H1 (cell line): ENCODE measurements at regions not wholly inside any gene's neighbourhood (a gene's known extent, or its start where the extent isn't known, plus 50 kb on each side); places are given as distances from the start of the nearest gene placed in this dataset.

Source experiments
- EZH2 ChIP-seq: fragments of 200-600 bp; sonication (generic); IDR thresholded peaks from 2 replicates; pipeline ENCODE4 v1.7.1; 2012; ENCODE audit warnings: low read depth, mild to moderate bottlenecking, moderate library complexity, low read length, inconsistent platforms; ENCODE audit not compliant: severe bottlenecking
- MAFK ChIP-seq: IDR thresholded peaks from 2 replicates; pipeline ENCODE4 v1.6.1; 2012; ENCODE audit warnings: low read depth, mild to moderate bottlenecking, improper control_type of control experiment, low read length
- RXRA ChIP-seq: IDR thresholded peaks from 2 replicates; pipeline ENCODE4 v1.6.1; 2011; ENCODE audit warnings: low read depth, mild to moderate bottlenecking, low read length, moderate library complexity; ENCODE audit not compliant: insufficient read depth
- TBP ChIP-seq: IDR thresholded peaks from 2 replicates; pipeline ENCODE4 v1.6.1; 2011; ENCODE audit warnings: low read depth, low read length, improper control_type of control experiment
- TF ChIP-seq, protein P1 (sequence below), 3 experiments: IDR thresholded peaks; 1 replicate in 2 of 3; 2 replicates in 1 of 3; pipeline versions ENCODE4 v1.5.1 to v1.6.1; 2011; ENCODE audit warnings: low read length in 3 of 3, mild to moderate bottlenecking in 3 of 3, inconsistent platforms in 2 of 3, low read depth in 1 of 3, moderate library complexity in 1 of 3; ENCODE audit not compliant: insufficient read depth in 1 of 3; ENCODE audit errors: control extremely low read depth in 1 of 3

DNA sequence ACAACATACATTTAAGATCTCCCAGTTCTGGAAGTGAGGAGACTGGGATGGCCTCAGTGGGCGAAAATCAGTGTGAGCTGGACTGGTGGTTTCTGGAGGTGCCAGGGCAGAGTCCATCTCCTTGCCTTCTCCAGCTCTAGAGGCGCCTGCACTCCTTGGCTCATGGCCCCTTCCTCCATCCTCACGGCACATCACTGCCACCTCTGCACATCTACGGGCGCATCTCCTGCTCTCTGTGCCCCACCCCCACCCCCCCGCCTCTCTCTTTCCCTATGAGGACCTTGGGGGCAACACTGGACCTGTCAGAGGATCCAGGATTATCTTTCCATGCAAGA, 62.8 kb upstream of the DIO3 start (continued):
- TF ChIP-seq TBP (no peak), EZH2 (no peak), RXRA (no peak), MAFK (no peak)
- TF ChIP-seq, protein P1, sequence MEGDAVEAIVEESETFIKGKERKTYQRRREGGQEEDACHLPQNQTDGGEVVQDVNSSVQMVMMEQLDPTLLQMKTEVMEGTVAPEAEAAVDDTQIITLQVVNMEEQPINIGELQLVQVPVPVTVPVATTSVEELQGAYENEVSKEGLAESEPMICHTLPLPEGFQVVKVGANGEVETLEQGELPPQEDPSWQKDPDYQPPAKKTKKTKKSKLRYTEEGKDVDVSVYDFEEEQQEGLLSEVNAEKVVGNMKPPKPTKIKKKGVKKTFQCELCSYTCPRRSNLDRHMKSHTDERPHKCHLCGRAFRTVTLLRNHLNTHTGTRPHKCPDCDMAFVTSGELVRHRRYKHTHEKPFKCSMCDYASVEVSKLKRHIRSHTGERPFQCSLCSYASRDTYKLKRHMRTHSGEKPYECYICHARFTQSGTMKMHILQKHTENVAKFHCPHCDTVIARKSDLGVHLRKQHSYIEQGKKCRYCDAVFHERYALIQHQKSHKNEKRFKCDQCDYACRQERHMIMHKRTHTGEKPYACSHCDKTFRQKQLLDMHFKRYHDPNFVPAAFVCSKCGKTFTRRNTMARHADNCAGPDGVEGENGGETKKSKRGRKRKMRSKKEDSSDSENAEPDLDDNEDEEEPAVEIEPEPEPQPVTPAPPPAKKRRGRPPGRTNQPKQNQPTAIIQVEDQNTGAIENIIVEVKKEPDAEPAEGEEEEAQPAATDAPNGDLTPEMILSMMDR (IDR thresholded peaks at IDR 0.05; ENCODE audit: control extremely low read depth in 1 of 3, insufficient read depth in 1 of 3, low read depth in 1 of 3, low read length in 3 of 3) = no peak
- TF ChIP-seq, all 59 proteins: peak for 0
